ENCODE measurements at regions not wholly inside any gene's neighbourhood (a gene's known extent, or its start where the extent isn't known, plus 50 kb on each side); places are given as distances from the start of the nearest gene placed in this dataset.

DNA sequence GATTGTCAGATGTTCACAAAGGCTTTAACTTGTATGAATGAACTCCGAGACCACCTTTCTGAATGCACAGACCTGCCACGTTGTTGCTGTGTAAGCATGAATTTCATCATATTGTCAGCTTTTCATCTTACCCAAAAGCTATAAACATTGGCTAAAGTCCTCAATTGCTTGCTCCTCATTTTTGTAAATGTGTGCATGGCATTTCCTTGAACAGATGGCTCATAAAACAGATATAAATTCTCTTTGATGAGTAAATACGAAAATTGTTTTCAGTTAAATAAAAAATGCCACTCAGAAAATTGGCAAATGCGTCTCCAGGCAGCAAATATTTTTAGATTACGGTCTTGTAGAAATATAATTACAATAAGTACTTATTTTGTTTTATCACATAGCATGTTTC, 226.0 kb upstream of the NDN start:
- no peak for DNase-seq
- ATAC-seq: no peak
- WGBS (ENCODE audit: insufficient coverage, low coverage, low lambda C conversion rate, missing lambda C conversion rate): 36% methylated on average over 5 of the region's 5 CpGs
- TF ChIP-seq POLR2A (IDR thresholded peaks at IDR 0.05): no peak
- TF ChIP-seq, protein P1, sequence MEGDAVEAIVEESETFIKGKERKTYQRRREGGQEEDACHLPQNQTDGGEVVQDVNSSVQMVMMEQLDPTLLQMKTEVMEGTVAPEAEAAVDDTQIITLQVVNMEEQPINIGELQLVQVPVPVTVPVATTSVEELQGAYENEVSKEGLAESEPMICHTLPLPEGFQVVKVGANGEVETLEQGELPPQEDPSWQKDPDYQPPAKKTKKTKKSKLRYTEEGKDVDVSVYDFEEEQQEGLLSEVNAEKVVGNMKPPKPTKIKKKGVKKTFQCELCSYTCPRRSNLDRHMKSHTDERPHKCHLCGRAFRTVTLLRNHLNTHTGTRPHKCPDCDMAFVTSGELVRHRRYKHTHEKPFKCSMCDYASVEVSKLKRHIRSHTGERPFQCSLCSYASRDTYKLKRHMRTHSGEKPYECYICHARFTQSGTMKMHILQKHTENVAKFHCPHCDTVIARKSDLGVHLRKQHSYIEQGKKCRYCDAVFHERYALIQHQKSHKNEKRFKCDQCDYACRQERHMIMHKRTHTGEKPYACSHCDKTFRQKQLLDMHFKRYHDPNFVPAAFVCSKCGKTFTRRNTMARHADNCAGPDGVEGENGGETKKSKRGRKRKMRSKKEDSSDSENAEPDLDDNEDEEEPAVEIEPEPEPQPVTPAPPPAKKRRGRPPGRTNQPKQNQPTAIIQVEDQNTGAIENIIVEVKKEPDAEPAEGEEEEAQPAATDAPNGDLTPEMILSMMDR (IDR thresholded peaks at IDR 0.05): no peak
- intact Hi-C loops (cut with DNase I): no loop called here
- H3K27ac ChIP-seq: no peak overlapping the region
- H3K36me3 ChIP-seq: no peaks in the 10 kb centered on the region
- no peaks in the 10 kb centered on the region for H3K27me3 ChIP-seq
- H3K4me1 ChIP-seq: no peaks in the 10 kb centered on the region
- H3K9me3 ChIP-seq: no peaks in the 10 kb centered on the region
- H3K4me3 ChIP-seq: no peak overlapping the region

DNA sequence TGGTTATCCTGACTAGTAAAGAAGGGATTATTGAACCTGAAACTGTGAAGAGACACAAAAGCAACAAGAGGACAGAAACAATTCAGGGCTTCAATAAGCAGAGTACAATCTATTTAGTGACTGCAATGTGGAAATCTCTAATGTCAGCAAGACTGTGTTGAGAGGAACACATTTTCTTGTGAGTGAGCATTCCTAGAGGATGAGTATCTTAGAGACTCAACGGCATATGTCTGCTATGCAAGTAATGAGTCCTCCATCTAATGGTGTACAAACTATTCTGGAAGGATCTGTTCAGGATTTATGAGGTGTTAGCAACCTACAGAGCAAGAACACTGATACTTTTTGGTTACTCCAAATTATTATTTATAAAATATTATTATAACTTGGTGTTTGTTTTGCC, 226.5 kb upstream of the NDN start:
- no peaks in the 10 kb centered on the region for H3K9me3 ChIP-seq
- no peaks in the 10 kb centered on the region for H3K36me3 ChIP-seq
- DNase-seq (no peak), ATAC-seq (no peak)
- intact Hi-C loops (cut with DNase I): no loop called here
- no peak overlapping the region for H3K27ac ChIP-seq
- no peaks in the 10 kb centered on the region for H3K4me1 ChIP-seq
- no peak for TF ChIP-seq POLR2A (IDR thresholded peaks at IDR 0.05)
- TF ChIP-seq, protein P1 (IDR thresholded peaks at IDR 0.05): no peak
- H3K27me3 ChIP-seq: no peaks in the 10 kb centered on the region
- 38% methylated on average over 1 of the region's 1 CpG for WGBS (ENCODE audit: insufficient coverage, low coverage, low lambda C conversion rate, missing lambda C conversion rate)
- no peak overlapping the region for H3K4me3 ChIP-seq

GRCh38 chr15:23924686-23925085, 237.6 kb upstream of the NDN start:
- H3K4me1 ChIP-seq: no peaks in the 10 kb centered on the region
- no peaks in the 10 kb centered on the region for H3K36me3 ChIP-seq
- H3K27ac ChIP-seq: no peak overlapping the region
- ATAC-seq: no peak
- WGBS (ENCODE audit: insufficient coverage, low coverage, low lambda C conversion rate, missing lambda C conversion rate): 37% methylated on average over 3 of the region's 3 CpGs
- DNase-seq: no peak
- intact Hi-C loops (cut with DNase I): no loop called here
- H3K27me3 ChIP-seq: no peaks in the 10 kb centered on the region
- TF ChIP-seq, protein P1 (IDR thresholded peaks at IDR 0.05): no peak
- no peak for TF ChIP-seq POLR2A (IDR thresholded peaks at IDR 0.05)
- H3K9me3 ChIP-seq: no peaks in the 10 kb centered on the region
- no peak overlapping the region for H3K4me3 ChIP-seq

- H3K36me3 ChIP-seq: no peaks in the 10 kb centered on the region
- no peaks in the 10 kb centered on the region for H3K9me3 ChIP-seq
- TF ChIP-seq, protein P1 (IDR thresholded peaks at IDR 0.05): no peak
- TF ChIP-seq POLR2A (IDR thresholded peaks at IDR 0.05): no peak
- intact Hi-C loops (cut with DNase I): no loop called here
- DNase-seq (no peak), ATAC-seq (no peak)
- H3K4me3 ChIP-seq: no peak overlapping the region
- 67% methylated on average over 5 of the region's 14 CpGs for WGBS (ENCODE audit: insufficient coverage, low coverage, low lambda C conversion rate, missing lambda C conversion rate)
- no peaks in the 10 kb centered on the region for H3K4me1 ChIP-seq
- no peaks in the 10 kb centered on the region for H3K27me3 ChIP-seq
- H3K27ac ChIP-seq: no peak overlapping the region
Observed at GRCh38 chr15:23954931-23955330, 267.8 kb upstream of the NDN start.

All from right lobe of liver (tissue), 6 donors.